Adipocyte (in vitro differentiated cells): ENCODE measurements at regions not wholly inside any gene's neighbourhood (a gene's known extent, or its start where the extent isn't known, plus 50 kb on each side); places are given as distances from the start of the nearest gene placed in this dataset.
"Not testable (repeated sequence)": the region's sequence is repeated elsewhere in the genome, so short reads cannot be mapped to it uniquely, and the experiment has no call there.

ENCODE experiments used
- DNase-seq: peaks from one replicate; pipeline ENCODE4 v3.0.0-alpha.2; 2015; ENCODE audit warnings: low read depth
- H3K27me3 ChIP-seq: replicated peaks from 2 replicates; pipeline ENCODE4 v1.7.0; 2013; ENCODE audit warnings: mild to moderate bottlenecking, low read length, moderate library complexity; ENCODE audit not compliant: control insufficient read depth, insufficient read depth
- H3K36me3 ChIP-seq: 2 replicates; pipeline ENCODE4 v1.7.0; 2013; ENCODE audit warnings: low read length, mild to moderate bottlenecking, moderate library complexity; ENCODE audit not compliant: control insufficient read depth, insufficient read depth, severe bottlenecking
- H3K4me1 ChIP-seq: 2 replicates; pipeline ENCODE4 v1.7.0; 2013; ENCODE audit warnings: mild to moderate bottlenecking, low read length, moderate library complexity; ENCODE audit not compliant: control insufficient read depth, insufficient read depth
- H3K4me3 ChIP-seq: 2 replicates; pipeline ENCODE4 v1.7.0; 2013; ENCODE audit warnings: mild to moderate bottlenecking, low read length, moderate library complexity
- H3K9ac ChIP-seq: 2 replicates; pipeline ENCODE4 v1.7.0; 2013; ENCODE audit warnings: mild to moderate bottlenecking, low read length, moderate library complexity
- H3K9me3 ChIP-seq: 2 replicates; pipeline ENCODE4 v1.7.0; 2013; ENCODE audit warnings: mild to moderate bottlenecking, low read length, moderate library complexity; ENCODE audit not compliant: control insufficient read depth

- not testable (repeated sequence) for H3K4me1 ChIP-seq, H3K9ac ChIP-seq, DNase-seq, H3K4me3 ChIP-seq, H3K36me3 ChIP-seq, H3K27me3 ChIP-seq, H3K9me3 ChIP-seq
Measured at GRCh38 chr15:84360902-84361301, 125.3 kb downstream of the GOLGA6L4 start.

DNA sequence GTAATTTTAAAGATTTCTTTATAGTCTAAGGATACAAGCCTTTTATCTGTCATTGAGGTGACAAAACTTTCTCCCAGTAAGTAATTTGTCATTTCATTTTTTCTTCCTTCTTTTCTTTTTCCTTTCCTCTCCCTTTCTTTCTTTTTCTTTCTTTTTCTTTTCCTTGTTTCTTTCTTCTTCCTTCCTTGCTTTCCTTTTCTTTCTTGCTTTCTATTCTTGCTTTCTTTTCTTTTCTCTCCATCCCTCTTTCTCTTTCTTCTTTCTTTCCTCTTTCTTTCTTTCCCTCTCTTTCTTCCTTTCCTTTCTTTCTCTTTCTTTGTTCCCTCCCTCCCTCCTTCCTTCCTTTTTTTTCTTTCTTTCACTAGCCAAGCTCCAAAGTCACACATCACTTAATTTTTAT, 148.8 kb downstream of the GOLGA6L4 start:
- H3K27me3 ChIP-seq, H3K36me3 ChIP-seq, H3K9ac ChIP-seq, H3K4me3 ChIP-seq, H3K4me1 ChIP-seq, DNase-seq, H3K9me3 ChIP-seq: not testable (repeated sequence)

GRCh38 chr15:84387086-84387485, 151.5 kb downstream of the GOLGA6L4 start:
- Histone ChIP-seq H3K27me3 (peaks cover 12% of the 10 kb centered on the region), H3K9me3 (no peaks in the 10 kb centered on the region), H3K4me3 (no peak overlapping the region), H3K9ac (no peak overlapping the region), H3K36me3 (no peaks in the 10 kb centered on the region), H3K4me1 (no peaks in the 10 kb centered on the region)
- no peak for DNase-seq

GRCh38 chr15:84388201-84388600, 152.6 kb downstream of the GOLGA6L4 start:
- not testable (repeated sequence) for H3K9ac ChIP-seq, H3K4me1 ChIP-seq, H3K4me3 ChIP-seq, DNase-seq, H3K36me3 ChIP-seq, H3K9me3 ChIP-seq
- H3K27me3 ChIP-seq: peaks cover 13% of the 10 kb centered on the region

DNA sequence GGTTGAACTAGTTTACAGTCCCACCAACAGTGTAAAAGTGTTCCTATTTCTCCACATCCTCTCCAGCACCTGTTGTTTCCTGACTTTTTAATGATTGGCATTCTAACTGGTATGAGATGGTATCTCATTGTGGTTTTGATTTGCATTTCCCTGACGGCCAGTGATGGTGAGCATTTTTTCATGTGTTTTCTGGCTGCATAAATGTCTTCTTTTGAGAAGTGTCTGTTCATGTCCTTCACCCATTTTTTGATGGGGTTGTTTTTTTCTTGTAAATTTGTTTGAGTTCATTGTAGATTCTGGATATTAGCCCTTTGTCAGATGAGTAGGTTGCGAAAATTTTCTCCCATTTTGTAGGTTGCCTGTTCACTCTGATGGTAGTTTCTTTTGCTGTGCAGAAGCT, 153.1 kb downstream of the GOLGA6L4 start:
- H3K9me3 ChIP-seq, H3K4me1 ChIP-seq, H3K4me3 ChIP-seq, DNase-seq, H3K9ac ChIP-seq, H3K36me3 ChIP-seq: not testable (repeated sequence)
- peaks cover 13% of the 10 kb centered on the region for H3K27me3 ChIP-seq

DNA sequence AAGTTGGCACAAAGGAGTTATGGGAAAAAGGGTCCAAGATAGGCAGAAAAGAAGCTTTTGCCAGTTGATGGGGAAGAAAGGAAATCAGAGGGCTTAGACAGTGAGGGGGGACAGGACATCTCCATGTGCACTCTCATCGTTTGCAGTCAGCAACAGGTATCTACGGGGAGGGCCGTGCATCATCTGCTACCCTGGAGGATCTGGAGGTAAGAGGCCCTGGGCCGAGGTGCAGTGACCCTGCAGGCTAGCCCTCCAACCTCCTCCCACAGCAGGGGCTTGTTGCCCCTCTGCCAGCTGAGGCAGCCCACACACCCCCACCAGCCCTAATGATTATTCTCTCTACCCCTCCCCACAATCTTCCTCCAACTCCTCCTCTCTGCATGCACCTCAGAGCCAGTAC, 154.8 kb downstream of the GOLGA6L4 start:
- not testable (repeated sequence) for H3K9ac ChIP-seq, DNase-seq
- peaks cover 13% of the 10 kb centered on the region for H3K27me3 ChIP-seq

DNA sequence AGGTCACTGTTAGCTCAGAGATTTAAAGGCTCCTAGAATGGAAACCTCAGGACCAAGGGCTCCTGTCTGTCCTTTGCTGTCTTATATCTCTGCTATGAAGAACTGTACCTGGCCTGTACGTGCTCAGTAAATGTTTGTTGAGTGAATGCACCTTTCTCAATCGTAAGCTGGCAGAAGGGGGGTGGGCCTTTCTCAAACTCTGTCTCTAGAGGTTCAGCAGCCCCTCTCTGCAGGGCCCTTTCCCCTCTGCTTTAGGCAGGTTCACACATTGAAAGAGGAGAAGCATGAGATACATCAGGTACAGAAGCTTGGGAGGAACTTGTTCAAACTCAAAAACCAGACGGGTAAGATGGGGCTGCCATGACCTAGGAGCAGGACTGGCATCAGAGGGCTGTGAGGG, 155.6 kb downstream of the GOLGA6L4 start:
- no peaks in the 10 kb centered on the region for H3K36me3 ChIP-seq

More for the DNA sequence above, 154.8 kb downstream of the GOLGA6L4 start:
- not testable (repeated sequence) for H3K36me3 ChIP-seq, H3K4me3 ChIP-seq, H3K9me3 ChIP-seq, H3K4me1 ChIP-seq

GRCh38 chr15:84392020-84392419, 156.4 kb downstream of the GOLGA6L4 start:
- H3K9ac ChIP-seq, DNase-seq, H3K4me1 ChIP-seq, H3K4me3 ChIP-seq, H3K9me3 ChIP-seq, H3K36me3 ChIP-seq: not testable (repeated sequence)
- peaks cover 12% of the 10 kb centered on the region for H3K27me3 ChIP-seq

More for the DNA sequence above, 155.6 kb downstream of the GOLGA6L4 start:
- Histone ChIP-seq H3K4me1 (no peaks in the 10 kb centered on the region), H3K9ac (no peak overlapping the region), H3K9me3 (no peaks in the 10 kb centered on the region), H3K27me3 (peaks cover 13% of the 10 kb centered on the region), H3K4me3 (no peak overlapping the region)
- no peak for DNase-seq

GRCh38 chr15:84393386-84393936, 157.9 kb downstream of the GOLGA6L4 start:
- H3K4me1 ChIP-seq, H3K27me3 ChIP-seq, H3K4me3 ChIP-seq, H3K9me3 ChIP-seq, DNase-seq, H3K36me3 ChIP-seq, H3K9ac ChIP-seq: not testable (repeated sequence)

- not testable (repeated sequence) for H3K4me1 ChIP-seq, H3K4me3 ChIP-seq, H3K9me3 ChIP-seq, H3K9ac ChIP-seq, H3K27me3 ChIP-seq, H3K36me3 ChIP-seq, DNase-seq
Measured at GRCh38 chr15:84393966-84394365, 158.4 kb downstream of the GOLGA6L4 start.

DNA sequence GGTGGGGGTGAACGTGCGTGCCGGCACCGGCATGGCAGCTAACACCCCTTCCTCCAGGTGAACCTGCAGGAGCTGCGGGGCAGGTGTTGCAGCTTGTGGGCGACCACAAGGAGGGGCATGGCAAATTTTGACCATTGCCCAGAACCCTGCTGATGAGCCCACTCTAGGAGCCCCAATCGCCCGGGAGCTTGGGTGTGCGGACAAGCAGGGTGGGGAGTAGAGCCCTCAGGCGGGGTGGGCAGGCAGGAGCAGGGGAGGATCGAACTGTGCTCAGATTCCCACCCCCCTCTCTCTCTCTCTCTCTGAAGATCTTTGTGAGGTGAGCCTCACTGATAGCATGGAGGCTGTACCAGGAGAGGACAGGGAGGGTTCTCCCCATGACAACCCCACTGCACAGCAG, 159.8 kb downstream of the GOLGA6L4 start:
- not testable (repeated sequence) for H3K27me3 ChIP-seq, DNase-seq, H3K4me3 ChIP-seq, H3K36me3 ChIP-seq, H3K9ac ChIP-seq, H3K4me1 ChIP-seq, H3K9me3 ChIP-seq

GRCh38 chr15:84395881-84396280, 160.3 kb downstream of the GOLGA6L4 start:
- H3K9ac ChIP-seq, H3K9me3 ChIP-seq, H3K4me3 ChIP-seq, H3K4me1 ChIP-seq, H3K36me3 ChIP-seq, H3K27me3 ChIP-seq, DNase-seq: not testable (repeated sequence)
